ENCODE measurements at regions not wholly inside any gene's neighbourhood (a gene's known extent, or its start where the extent isn't known, plus 50 kb on each side); places are given as distances from the start of the nearest gene placed in this dataset.

DNA sequence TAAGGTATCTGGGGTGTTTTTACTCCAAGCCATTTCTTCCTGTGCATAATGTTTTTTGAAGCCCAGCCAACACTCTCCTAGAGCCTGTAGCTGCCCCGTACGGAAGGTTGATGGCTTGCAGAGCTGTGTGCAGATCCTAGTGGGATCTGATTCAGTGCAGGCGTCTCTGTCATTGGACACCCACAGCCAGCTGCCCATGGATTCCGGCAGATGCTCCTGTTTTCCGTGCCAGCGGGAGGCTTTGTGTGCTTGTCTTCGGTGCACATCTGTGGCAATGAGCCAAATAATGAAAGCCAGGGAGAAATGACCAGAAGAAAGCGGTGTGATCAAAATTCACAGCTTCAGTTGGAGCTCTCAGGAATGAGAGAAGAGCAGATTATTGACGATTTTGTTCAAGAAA lies 426.4 kb downstream of the TYW1 start:
- Mint-ChIP-seq H3K4me1 (no peaks in the 10 kb centered on the region), H3K4me3 (no peak overlapping the region), H3K36me3 (ENCODE audit: low read depth) (no peaks in the 10 kb centered on the region), H3K9me3 (peaks cover 5% of the 10 kb centered on the region), H3K27ac (no peak overlapping the region), H3K27me3 (no peaks in the 10 kb centered on the region)
- ATAC-seq, result no peak
- no peak for DNase-seq

DNA sequence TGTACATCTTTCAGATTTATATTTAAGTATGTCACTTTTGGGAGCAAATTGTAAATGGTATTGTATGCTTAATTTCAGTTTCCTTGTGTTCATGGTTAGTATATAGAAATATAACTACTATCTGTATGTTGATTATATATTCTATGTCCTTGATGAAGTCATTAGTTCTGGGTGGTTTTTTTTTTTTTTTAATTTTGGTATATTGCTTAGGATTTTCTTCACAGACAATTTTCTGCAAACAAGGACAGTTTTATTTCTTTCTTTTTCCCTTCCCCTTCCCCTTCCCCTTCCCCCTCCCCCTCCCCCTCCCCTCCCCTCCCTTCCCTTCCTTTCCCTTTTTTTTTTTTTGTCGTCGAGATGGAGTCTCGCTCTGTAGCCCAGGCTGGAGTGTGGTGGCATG lies 430.0 kb downstream of the TYW1 start:
- no peaks in the 10 kb centered on the region for H3K36me3 Mint-ChIP-seq (ENCODE audit: low read depth)
- no peak overlapping the region for H3K27ac Mint-ChIP-seq
- H3K4me1 Mint-ChIP-seq, result no peaks in the 10 kb centered on the region
- no peak overlapping the region for H3K4me3 Mint-ChIP-seq
- DNase-seq (no peak), ATAC-seq (no peak)
- H3K9me3 Mint-ChIP-seq, result no peaks in the 10 kb centered on the region
- no peaks in the 10 kb centered on the region for H3K27me3 Mint-ChIP-seq

DNA sequence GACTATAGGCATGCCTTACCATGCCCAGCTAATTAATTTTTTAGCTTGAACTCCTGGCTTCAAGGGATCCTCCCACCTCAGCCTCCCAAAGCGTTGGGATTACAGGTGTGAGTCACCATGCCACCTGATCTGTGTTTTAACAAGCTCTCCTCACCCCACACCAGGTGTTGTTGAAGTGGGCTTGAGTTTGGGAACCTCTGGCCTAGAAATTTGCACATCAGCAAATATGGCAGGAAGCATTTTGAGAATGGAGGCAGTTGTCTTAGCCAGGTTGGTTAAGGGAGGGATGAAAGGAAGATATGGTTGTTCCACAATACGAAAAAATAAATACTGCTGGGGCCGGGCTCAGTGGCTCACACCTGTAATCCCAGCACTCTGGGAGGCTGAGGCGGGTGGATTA lies 433.1 kb downstream of the TYW1 start:
- H3K36me3 Mint-ChIP-seq (ENCODE audit: low read depth), result no peaks in the 10 kb centered on the region
- H3K4me1 Mint-ChIP-seq, result no peaks in the 10 kb centered on the region
- H3K4me3 Mint-ChIP-seq, result no peak overlapping the region
- no peak overlapping the region for H3K27ac Mint-ChIP-seq
- DNase-seq (no peak), ATAC-seq (no peak)
- H3K9me3 Mint-ChIP-seq, result peaks cover 17% of the 10 kb centered on the region
- H3K27me3 Mint-ChIP-seq, result no peaks in the 10 kb centered on the region

DNA sequence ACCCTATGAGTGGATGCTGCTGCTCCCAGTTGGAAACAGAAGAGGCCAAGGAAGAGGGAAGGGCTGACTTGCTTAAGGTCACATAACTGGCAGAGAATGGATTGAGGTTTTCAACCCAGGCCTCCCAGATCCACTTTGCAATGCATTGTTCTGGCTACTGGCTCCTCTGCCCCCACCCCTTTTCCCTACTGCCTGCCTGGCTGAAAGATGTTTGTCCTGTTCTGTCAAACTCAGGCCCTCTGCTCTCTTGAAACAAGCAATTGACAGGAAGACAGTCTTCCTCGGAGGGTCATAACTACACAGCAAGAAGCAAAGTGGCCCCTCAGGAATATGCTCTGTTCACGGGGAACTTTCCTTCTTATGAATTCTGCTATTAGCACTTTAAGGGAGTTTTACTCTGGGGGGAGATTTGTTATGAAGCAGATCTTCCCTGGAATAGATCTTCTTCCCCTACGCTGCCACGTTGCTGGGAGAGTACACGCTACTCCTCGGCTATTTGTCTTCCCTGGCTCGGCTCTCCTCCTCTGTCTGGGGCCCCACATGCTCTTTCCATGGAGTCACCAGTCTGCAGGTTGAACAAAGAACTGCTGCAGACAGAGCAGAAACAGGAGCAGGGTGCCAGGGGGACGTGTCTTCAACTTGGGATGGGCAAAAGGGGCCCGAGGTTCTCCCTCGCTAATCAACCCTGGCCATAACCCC lies 436.1 kb downstream of the TYW1 start:
- DNase-seq, result no peak
- ATAC-seq, result no peak
- H3K27me3 Mint-ChIP-seq, result no peaks in the 10 kb centered on the region
- H3K36me3 Mint-ChIP-seq (ENCODE audit: low read depth), result no peaks in the 10 kb centered on the region
- peaks cover 17% of the 10 kb centered on the region for H3K9me3 Mint-ChIP-seq
- no peak overlapping the region for H3K4me3 Mint-ChIP-seq
- H3K4me1 Mint-ChIP-seq, result no peaks in the 10 kb centered on the region
- H3K27ac Mint-ChIP-seq, result no peak overlapping the region

DNA sequence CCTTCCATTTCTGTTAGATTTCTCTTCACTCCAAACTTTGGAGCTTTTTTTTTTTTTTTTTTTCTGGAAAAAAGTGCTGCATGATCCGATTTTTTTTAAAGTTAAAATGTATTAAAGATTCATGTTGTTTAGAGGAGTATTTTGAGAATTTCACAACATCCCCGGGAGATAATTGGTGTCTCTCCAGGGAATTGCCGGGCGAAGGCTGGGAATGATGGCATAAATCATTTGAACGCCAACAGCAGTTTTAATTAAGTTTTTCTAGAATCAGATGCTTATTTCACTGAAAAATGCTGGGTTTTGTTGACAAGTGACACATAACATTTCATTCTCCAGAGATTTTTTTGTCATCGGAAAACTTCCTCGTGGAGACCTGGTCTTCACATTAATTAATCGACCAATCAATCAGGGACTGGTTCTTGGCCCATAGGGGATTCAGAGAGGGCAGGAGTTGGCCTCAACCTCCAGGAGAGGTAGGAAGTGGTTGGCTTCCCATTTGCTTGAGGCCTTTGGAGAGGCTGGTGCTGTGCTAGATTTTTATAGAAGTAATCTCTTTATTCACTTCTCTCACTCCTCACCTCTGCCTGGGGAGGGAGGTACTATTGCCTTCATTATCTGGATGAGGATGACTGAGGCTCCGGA lies 439.4 kb downstream of the TYW1 start:
- Mint-ChIP-seq H3K9me3 (peaks cover 17% of the 10 kb centered on the region), H3K36me3 (ENCODE audit: low read depth) (no peaks in the 10 kb centered on the region), H3K27me3 (no peaks in the 10 kb centered on the region), H3K27ac (no peak overlapping the region), H3K4me3 (no peak overlapping the region), H3K4me1 (no peaks in the 10 kb centered on the region)
- DNase-seq (no peak), ATAC-seq (no peak)

DNA sequence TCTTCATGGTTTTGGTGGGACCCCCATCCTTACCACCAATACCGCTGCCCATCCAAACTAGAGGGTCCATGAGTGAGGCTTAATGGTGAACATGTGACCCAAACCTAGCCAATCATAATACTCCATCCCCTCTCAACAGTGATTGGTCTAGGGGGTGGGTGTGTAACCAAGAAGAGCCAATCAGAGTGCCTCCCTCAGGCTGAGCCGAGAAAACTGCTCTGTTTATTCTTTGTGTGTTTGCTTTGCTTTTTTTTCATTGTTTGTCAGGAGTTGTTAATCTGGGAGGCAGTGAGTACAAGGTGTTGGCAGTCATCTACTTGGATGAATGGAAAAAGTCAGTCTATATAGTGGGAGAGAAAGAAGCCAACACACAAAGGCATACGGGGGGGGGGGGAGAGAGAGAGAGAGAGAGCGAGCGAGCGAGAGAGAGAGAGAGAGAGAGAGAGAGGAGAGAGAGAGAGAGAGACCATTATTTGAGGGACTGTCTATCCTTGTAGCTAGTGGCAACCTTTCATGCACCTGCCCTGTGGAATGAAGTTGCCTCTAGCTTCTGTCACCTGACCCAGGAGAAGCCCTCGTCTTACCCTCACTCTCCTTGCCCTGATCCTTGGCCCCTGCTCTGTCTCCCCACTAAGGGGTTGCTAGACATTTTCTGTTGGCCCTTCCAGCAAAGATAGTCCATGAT lies 441.7 kb downstream of the TYW1 start:
- Mint-ChIP-seq H3K27me3 (no peaks in the 10 kb centered on the region), H3K4me3 (no peak overlapping the region), H3K27ac (no peak overlapping the region), H3K36me3 (ENCODE audit: low read depth) (no peaks in the 10 kb centered on the region), H3K4me1 (no peaks in the 10 kb centered on the region), H3K9me3 (peaks cover 10% of the 10 kb centered on the region)
- ATAC-seq (no peak), DNase-seq (no peak)

DNA sequence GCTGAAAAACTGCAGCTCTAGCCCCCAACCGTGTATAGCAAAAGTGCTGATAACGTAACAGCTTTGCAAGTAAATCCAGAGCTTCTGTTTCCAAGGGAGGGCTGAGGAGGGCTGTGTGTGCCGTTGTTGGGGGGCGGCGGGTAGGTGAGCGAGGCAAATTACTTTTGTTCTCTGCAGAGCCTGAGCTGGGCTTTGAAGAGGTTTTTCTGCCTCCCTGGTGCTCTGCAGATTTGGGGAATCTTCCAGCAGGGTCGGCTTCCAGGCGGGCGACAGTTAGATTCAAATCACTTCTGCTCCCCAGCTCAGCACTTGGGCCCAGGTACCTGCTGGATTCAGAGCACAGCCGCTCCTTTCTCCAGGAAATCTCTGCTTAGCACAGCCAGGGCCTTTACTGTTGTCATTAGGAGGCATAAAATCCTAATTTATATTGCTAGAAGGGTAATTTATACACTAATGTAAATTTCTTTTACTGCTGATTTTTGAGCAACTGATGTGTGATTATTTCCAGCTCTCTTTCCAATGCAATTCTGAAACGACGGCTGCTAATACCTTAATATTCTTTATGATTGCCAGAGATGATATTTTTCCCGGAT lies 442.4 kb downstream of the TYW1 start:
- DNase-seq (no peak), ATAC-seq (no peak)
- H3K4me1 Mint-ChIP-seq, result no peaks in the 10 kb centered on the region
- no peak overlapping the region for H3K27ac Mint-ChIP-seq
- H3K9me3 Mint-ChIP-seq, result peaks cover 4% of the 10 kb centered on the region
- no peak overlapping the region for H3K4me3 Mint-ChIP-seq
- no peaks in the 10 kb centered on the region for H3K36me3 Mint-ChIP-seq (ENCODE audit: low read depth)
- H3K27me3 Mint-ChIP-seq, result no peaks in the 10 kb centered on the region

DNA sequence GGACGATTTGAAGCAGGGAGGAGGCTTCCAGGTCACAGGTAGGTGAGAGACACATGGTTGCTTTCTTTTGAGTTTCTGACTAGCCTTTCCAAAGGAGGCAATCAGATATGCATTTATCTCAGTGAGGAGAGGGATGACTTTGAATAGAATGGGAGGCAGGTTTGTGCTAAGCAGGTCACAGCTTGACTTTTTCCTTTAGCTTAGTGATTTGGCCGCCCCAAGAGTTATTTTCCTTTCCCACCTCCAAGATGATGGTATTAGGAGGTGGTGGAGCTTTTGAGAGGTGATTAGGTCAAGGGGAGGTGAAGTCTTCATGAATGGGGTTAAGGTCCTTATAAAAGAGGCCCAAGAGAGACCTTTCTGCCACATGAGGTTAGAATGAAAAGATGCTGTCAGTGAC lies 443.7 kb downstream of the TYW1 start:
- H3K9me3 Mint-ChIP-seq, result no peaks in the 10 kb centered on the region
- no peaks in the 10 kb centered on the region for H3K27me3 Mint-ChIP-seq
- DNase-seq (no peak), ATAC-seq (no peak)
- no peak overlapping the region for H3K27ac Mint-ChIP-seq
- no peaks in the 10 kb centered on the region for H3K36me3 Mint-ChIP-seq (ENCODE audit: low read depth)
- H3K4me1 Mint-ChIP-seq, result no peaks in the 10 kb centered on the region
- H3K4me3 Mint-ChIP-seq, result no peak overlapping the region

DNA sequence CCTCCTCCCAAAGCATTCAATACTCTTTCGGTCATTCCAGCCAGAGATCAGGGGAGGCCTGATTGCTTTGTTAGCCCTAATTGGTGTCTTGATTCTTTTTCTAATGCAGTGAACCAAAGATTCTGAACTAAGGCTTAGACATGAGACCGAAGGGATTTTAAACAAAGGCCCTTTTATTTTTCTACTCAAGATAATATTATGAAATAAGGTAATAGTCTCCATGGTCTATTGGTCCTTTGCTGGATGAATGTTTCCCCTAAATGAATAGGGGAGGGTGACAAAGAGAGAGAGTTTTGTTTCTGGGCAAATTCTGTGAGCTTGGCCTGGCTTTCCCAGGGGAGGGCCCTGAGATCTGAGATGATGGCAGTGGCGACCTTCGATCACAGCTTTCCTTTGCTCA lies 449.1 kb downstream of the TYW1 start:
- Mint-ChIP-seq H3K4me3 (no peak overlapping the region), H3K36me3 (ENCODE audit: low read depth) (no peaks in the 10 kb centered on the region), H3K9me3 (no peaks in the 10 kb centered on the region), H3K27ac (no peak overlapping the region), H3K4me1 (no peaks in the 10 kb centered on the region), H3K27me3 (no peaks in the 10 kb centered on the region)
- ATAC-seq (no peak), DNase-seq (no peak)

DNA sequence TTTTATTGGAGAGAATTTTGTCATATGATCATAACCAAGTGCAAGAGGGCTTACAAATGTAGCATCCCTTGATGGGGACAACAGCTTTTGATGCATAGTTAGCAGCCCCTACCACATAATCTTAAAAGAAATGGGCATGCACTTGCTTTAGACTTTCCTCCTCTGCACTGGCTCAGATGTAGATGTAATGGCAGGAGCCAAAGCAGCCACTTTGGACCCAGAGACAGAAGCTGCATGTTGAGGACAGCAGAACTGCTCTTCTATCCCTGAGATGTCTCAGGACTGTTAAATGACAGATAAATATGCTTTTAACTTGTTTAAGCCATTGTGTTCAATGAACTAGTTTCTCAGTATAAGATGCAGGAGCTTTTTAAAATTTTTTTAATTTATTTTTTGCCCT lies 450.7 kb downstream of the TYW1 start:
- H3K27ac Mint-ChIP-seq, result no peak overlapping the region
- no peaks in the 10 kb centered on the region for H3K27me3 Mint-ChIP-seq
- H3K9me3 Mint-ChIP-seq, result no peaks in the 10 kb centered on the region
- no peaks in the 10 kb centered on the region for H3K36me3 Mint-ChIP-seq (ENCODE audit: low read depth)
- DNase-seq, result no peak
- no peak overlapping the region for H3K4me3 Mint-ChIP-seq
- no peak for ATAC-seq
- no peaks in the 10 kb centered on the region for H3K4me1 Mint-ChIP-seq

DNA sequence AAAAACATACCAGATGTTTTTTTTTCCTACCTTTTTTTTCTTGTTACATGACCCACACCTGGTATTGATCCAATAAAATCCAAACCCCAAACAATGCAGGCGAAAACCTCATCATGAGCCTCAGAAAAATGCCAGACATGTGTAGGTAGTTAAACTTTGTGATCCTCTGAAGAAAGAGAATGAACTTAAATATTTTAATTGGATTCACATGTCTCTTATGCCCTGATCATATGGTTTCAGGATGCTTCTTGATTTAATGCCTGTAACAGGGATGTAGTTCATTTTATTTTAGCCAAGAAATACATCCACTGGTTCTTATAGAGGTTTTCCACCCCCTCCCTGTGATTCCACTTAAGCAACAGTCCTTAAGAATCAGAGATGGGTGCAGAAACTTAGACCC lies 451.6 kb downstream of the TYW1 start:
- no peak overlapping the region for H3K27ac Mint-ChIP-seq
- DNase-seq (no peak), ATAC-seq (no peak)
- H3K4me3 Mint-ChIP-seq, result no peak overlapping the region
- H3K4me1 Mint-ChIP-seq, result no peaks in the 10 kb centered on the region
- no peaks in the 10 kb centered on the region for H3K9me3 Mint-ChIP-seq
- H3K27me3 Mint-ChIP-seq, result no peaks in the 10 kb centered on the region
- H3K36me3 Mint-ChIP-seq (ENCODE audit: low read depth), result no peaks in the 10 kb centered on the region

DNA sequence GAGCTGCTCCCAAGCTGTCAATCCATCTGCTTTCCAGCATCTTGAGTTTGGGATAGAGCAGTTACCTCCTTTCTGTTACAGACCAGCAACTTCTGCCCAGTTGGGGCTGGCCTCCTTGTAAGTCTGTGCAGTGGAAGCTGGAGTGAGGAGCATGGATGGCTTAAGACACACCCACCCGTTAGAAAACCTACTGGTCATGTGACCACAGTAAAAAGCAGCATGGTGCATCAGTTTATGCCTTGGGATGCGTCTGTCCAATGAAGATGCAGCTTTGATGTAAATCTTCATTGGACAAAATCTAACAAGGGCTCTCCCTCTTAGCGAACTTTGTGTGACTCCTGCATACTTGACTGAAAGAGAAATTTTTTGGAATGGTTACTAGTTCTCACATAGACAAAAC lies 453.5 kb downstream of the TYW1 start:
- Mint-ChIP-seq H3K4me1 (no peaks in the 10 kb centered on the region), H3K4me3 (no peak overlapping the region), H3K27ac (no peak overlapping the region), H3K27me3 (no peaks in the 10 kb centered on the region), H3K9me3 (no peaks in the 10 kb centered on the region), H3K36me3 (ENCODE audit: low read depth) (no peaks in the 10 kb centered on the region)
- no peak for ATAC-seq
- no peak for DNase-seq

DNA sequence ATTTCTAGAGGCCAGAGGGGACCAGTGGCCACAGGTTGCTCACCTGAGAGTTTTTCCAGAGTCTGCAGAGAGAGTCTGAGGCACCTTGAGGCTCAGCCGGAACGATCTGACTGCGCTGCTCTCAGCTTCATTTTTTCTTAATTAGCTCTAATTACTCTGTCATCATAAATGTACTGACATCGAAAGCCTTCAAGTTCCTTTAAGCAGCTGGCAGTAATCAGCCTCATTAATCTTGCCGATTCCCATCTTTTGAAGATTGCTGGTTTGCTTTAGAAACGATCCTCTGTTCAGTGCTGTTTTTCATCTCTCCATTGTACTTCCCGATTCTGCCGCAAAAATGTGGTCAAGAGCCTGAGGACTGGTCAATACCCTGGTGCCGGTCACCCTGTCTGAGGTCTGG lies 454.7 kb downstream of the TYW1 start:
- Mint-ChIP-seq H3K4me1 (no peaks in the 10 kb centered on the region), H3K27me3 (no peaks in the 10 kb centered on the region), H3K36me3 (ENCODE audit: low read depth) (no peaks in the 10 kb centered on the region), H3K4me3 (no peak overlapping the region), H3K9me3 (no peaks in the 10 kb centered on the region), H3K27ac (no peak overlapping the region)
- no peak for ATAC-seq
- DNase-seq, result no peak

DNA sequence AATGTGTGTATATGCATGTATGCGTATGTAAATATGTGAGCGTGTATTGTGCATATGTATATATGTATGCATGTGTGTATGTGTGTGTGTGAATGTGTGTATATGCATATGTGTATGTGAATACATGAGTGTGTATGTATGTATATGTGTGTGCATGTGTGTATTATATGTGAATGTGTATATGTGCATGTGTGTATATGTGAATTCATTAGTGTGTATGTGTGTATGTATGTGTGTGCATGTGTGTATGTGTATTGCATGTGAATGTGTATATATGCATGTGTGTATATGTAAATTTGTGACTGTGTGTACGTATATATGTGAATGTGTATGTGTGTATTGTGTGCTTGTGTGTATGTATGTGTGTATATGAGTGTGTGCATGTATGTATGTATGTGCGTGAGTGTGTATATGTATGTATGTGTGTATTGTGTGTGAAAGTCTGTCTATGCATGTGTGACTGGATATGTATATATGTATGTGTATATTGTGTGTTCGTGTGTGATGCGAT lies 455.9 kb downstream of the TYW1 start:
- H3K4me1 Mint-ChIP-seq, result no peaks in the 10 kb centered on the region
- no peaks in the 10 kb centered on the region for H3K36me3 Mint-ChIP-seq (ENCODE audit: low read depth)
- no peaks in the 10 kb centered on the region for H3K27me3 Mint-ChIP-seq
- DNase-seq, result no peak
- H3K27ac Mint-ChIP-seq, result no peak overlapping the region
- H3K4me3 Mint-ChIP-seq, result no peak overlapping the region
- ATAC-seq, result no peak
- H3K9me3 Mint-ChIP-seq, result no peaks in the 10 kb centered on the region
